LNCaP clone FGC (cell line): ENCODE measurements at regions not wholly inside any gene's neighbourhood (a gene's known extent, or its start where the extent isn't known, plus 50 kb on each side); places are given as distances from the start of the nearest gene placed in this dataset.

Experiments used
- DNase-seq: peaks from one replicate; pipeline ENCODE4 v3.0.0-alpha.2; 2011; ENCODE audit warnings: low read depth
- H3K4me3 ChIP-seq: 2 replicates; pipeline ENCODE4 v1.5.1; 2011; ENCODE audit warnings: mild to moderate bottlenecking, low read depth, low read length, control low read depth
- CTCF ChIP-seq: IDR thresholded peaks from 2 replicates; pipeline ENCODE4 v1.5.1; 2012; ENCODE audit warnings: mild to moderate bottlenecking; ENCODE audit not compliant: control insufficient read depth, insufficient read depth; ENCODE audit errors: extremely low read depth

GRCh38 chr6:81831274-81831673 is 78.8 kb upstream of the TENT5A start:
- TF ChIP-seq CTCF: no peak
- H3K4me3 ChIP-seq: no peak overlapping the region
- DNase-seq: no peak

GRCh38 chr6:81826784-81827183 is 74.3 kb upstream of the TENT5A start:
- TF ChIP-seq CTCF: no peak
- no peak for DNase-seq

GRCh38 chr6:81822568-81822967 is 70.1 kb upstream of the TENT5A start:
- no peak for TF ChIP-seq CTCF
- DNase-seq: peak; percentile 23
- H3K4me3 ChIP-seq: no peak overlapping the region

More at GRCh38 chr6:81826784-81827183, 74.3 kb upstream of the TENT5A start:
- H3K4me3 ChIP-seq: no peak overlapping the region

- H3K4me3 ChIP-seq: no peak overlapping the region
- DNase-seq: no peak
- no peak for TF ChIP-seq CTCF
These were observed 69.0 kb upstream of the TENT5A start for GRCh38 chr6:81821449-81821848.

- no peak overlapping the region for H3K4me3 ChIP-seq
- no peak for TF ChIP-seq CTCF
- no peak for DNase-seq
These were observed 68.5 kb upstream of the TENT5A start for GRCh38 chr6:81820980-81821379.

GRCh38 chr6:81820422-81820821 is 67.9 kb upstream of the TENT5A start:
- TF ChIP-seq CTCF: no peak
- no peak overlapping the region for H3K4me3 ChIP-seq
- no peak for DNase-seq

- TF ChIP-seq CTCF: no peak
- DNase-seq: no peak
- H3K4me3 ChIP-seq: no peak overlapping the region
These were observed 67.3 kb upstream of the TENT5A start for GRCh38 chr6:81819767-81820166.
